ENCODE measurements at regions not wholly inside any gene's neighbourhood (a gene's known extent, or its start where the extent isn't known, plus 50 kb on each side); places are given as distances from the start of the nearest gene placed in this dataset.
"Not testable (repeated sequence)": the region's sequence is repeated elsewhere in the genome, so short reads cannot be mapped to it uniquely, and the experiment has no call there.

GRCh38 chr4:110343534-110343933 is 132.4 kb upstream of the ENPEP start:
- 71 to 75% methylated on average over 1 to 2 of the region's 2 CpGs for WGBS, 2 donors
- Histone ChIP-seq H3K4me3 (no peak overlapping the region), H3K4me1 (no peaks in the 10 kb centered on the region), H3K36me3 (no peaks in the 10 kb centered on the region), H3K27me3 (no peaks in the 10 kb centered on the region), H3K27ac (no peak overlapping the region), H3K9me3 (no peaks in the 10 kb centered on the region)
- TF ChIP-seq EP300 (IDR thresholded peaks at IDR 0.05) (no peak), POLR2A (IDR thresholded peaks at IDR 0.05) (no peak), POLR2AphosphoS5 (IDR thresholded peaks at IDR 0.05) (no peak), CTCF (IDR thresholded peaks at IDR 0.05) (no peak)
- ATAC-seq (ENCODE audit: low FRiP score in 2 of 2), result no peak
- DNase-seq, result no peak

- ATAC-seq (ENCODE audit: low FRiP score in 2 of 2); DNase-seq; H3K4me1 ChIP-seq; H3K27me3 ChIP-seq; H3K9me3 ChIP-seq; H3K36me3 ChIP-seq; H3K27ac ChIP-seq; H3K4me3 ChIP-seq: not testable (repeated sequence)
Observed at GRCh38 chr4:110341118-110341517, 134.8 kb upstream of the ENPEP start.

DNA sequence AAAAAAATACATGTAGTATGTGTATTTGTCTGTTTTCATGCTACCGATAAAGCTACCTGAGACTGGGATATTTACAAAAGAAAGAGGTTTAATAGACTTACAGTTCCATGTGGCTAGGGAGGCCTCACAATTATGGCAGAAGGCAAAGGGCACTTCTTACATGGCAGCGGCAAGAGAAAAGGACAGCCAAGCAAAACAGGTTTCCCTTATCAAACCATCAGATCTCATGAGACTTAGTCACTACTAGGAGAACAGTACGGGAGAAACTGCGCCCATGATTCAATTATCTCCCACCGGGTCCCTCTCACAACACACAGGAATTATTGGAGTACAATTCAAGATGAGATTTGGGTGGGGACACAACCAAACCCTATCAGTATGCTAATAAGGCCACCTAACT is 137.0 kb upstream of the ELOVL6 start:
- no peak overlapping the region for H3K27ac ChIP-seq
- H3K4me3 ChIP-seq, result no peak overlapping the region
- no peaks in the 10 kb centered on the region for H3K36me3 ChIP-seq
- TF ChIP-seq CTCF (IDR thresholded peaks at IDR 0.05) (no peak), EP300 (IDR thresholded peaks at IDR 0.05) (no peak), POLR2AphosphoS5 (IDR thresholded peaks at IDR 0.05) (no peak), POLR2A (IDR thresholded peaks at IDR 0.05) (no peak)
- H3K4me1 ChIP-seq, result no peaks in the 10 kb centered on the region
- H3K9me3 ChIP-seq, result no peaks in the 10 kb centered on the region
- WGBS, 2 donors, result 85 to 91% methylated on average over 5 of the region's 5 CpGs
- ATAC-seq (ENCODE audit: low FRiP score in 2 of 2), result no peak
- DNase-seq, result no peak
- H3K27me3 ChIP-seq, result no peaks in the 10 kb centered on the region

DNA sequence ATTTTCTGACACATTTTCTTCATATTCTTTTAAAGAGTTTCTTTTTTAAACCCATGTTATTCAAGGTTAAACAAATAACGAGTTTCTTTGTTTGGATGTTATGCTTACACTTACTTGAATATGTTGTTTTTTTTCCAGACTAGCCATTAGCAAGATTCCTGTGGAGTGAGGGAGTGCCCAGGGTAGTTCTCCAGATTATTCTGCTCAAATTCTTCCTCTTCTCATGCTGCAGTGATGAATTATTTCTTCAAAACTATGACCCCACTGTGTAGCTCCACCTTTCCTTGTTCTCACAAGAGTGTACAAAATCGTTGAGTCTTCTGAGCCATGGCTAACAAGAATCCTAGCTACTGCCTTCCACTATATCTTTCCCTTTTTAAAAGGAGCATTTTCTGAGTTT is 134.1 kb upstream of the ELOVL6 start:
- WGBS, 2 donors, result 55 to 59% methylated on average over 2 of the region's 2 CpGs
- no peaks in the 10 kb centered on the region for H3K27me3 ChIP-seq

DNA sequence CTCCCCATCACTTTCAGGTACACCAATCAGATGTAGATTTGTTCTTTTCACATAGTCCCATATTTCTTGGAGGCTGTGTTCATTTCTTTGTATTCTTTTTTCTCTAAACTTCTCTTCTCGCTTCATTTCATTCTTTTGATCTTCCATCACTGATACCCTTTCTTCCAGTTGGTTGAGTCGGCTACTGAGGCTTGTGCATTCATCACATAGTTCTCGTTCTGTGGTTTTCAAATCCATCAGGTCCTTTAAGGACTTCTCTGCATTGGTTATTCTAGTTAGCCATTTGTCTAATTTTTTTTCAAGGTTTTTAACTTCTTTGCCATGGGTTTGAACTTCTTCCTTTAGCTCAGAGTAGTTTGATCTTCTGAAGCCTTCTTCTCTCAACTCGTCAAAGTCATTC is 128.0 kb upstream of the ELOVL6 start:
- not testable (repeated sequence) for H3K27me3 ChIP-seq; H3K27ac ChIP-seq; ATAC-seq (ENCODE audit: low FRiP score in 2 of 2); H3K4me1 ChIP-seq; H3K4me3 ChIP-seq; H3K36me3 ChIP-seq; DNase-seq; H3K9me3 ChIP-seq
- 84 to 93% methylated on average over 4 of the region's 4 CpGs for WGBS, 2 donors

More for the DNA sequence above, 134.1 kb upstream of the ELOVL6 start:
- Histone ChIP-seq H3K9me3 (no peaks in the 10 kb centered on the region), H3K4me3 (no peak overlapping the region), H3K36me3 (no peaks in the 10 kb centered on the region), H3K27ac (no peak overlapping the region), H3K4me1 (no peaks in the 10 kb centered on the region)
- TF ChIP-seq POLR2A (IDR thresholded peaks at IDR 0.05) (no peak), EP300 (IDR thresholded peaks at IDR 0.05) (no peak), POLR2AphosphoS5 (IDR thresholded peaks at IDR 0.05) (no peak), CTCF (IDR thresholded peaks at IDR 0.05) (no peak)
- no peak for ATAC-seq (ENCODE audit: low FRiP score in 2 of 2)
- no peak for DNase-seq

GRCh38 chr4:110310795-110311194 is 112.4 kb upstream of the ELOVL6 start:
- Histone ChIP-seq H3K9me3 (no peaks in the 10 kb centered on the region), H3K27ac (no peak overlapping the region), H3K4me3 (no peak overlapping the region), H3K36me3 (no peaks in the 10 kb centered on the region), H3K4me1 (no peaks in the 10 kb centered on the region), H3K27me3 (no peaks in the 10 kb centered on the region)
- no peak for ATAC-seq (ENCODE audit: low FRiP score in 2 of 2)
- no peak for DNase-seq
- no peak for TF ChIP-seq EP300 (IDR thresholded peaks at IDR 0.05)
- TF ChIP-seq CTCF (IDR thresholded peaks at IDR 0.05), result no peak
- TF ChIP-seq POLR2A (IDR thresholded peaks at IDR 0.05), result no peak
- no peak for TF ChIP-seq POLR2AphosphoS5 (IDR thresholded peaks at IDR 0.05)
- WGBS, 2 donors, result 58 to 61% methylated on average over 1 of the region's 1 CpG
